Stimulated activated naive B cell treated with anti-CD40 and anti-IgM and Interleukin-4, amounts not matched to agents 10 μg/mL and 1 μg/mL and 100 μg/mL, for 72 hours (primary cell): ENCODE measurements at regions not wholly inside any gene's neighbourhood (a gene's known extent, or its start where the extent isn't known, plus 50 kb on each side); places are given as distances from the start of the nearest gene placed in this dataset.
"Not testable (repeated sequence)": the region's sequence is repeated elsewhere in the genome, so short reads cannot be mapped to it uniquely, and the experiment has no call there.

Experiments
- ATAC-seq, 2 donors: fragments of 150-1000 bp; cut with Tn5 transposase; replicated peaks; 2 replicates each; pipeline ENCODE4 v1.10.0; 2021; ENCODE audit warnings: moderate library complexity in 1 of 2
- DNase-seq: peaks from one replicate; pipeline ENCODE4 v3.0.0; 2021
- H3K27ac Mint-ChIP-seq: one replicate; pipeline ENCODE4 v1.8.0; 2022; ENCODE audit warnings: mild to moderate bottlenecking, mixed read lengths
- H3K27me3 Mint-ChIP-seq, 2 donors: one replicate each; pipeline ENCODE4 v1.8.0; 2022; ENCODE audit warnings: mixed read lengths in 2 of 2
- H3K36me3 Mint-ChIP-seq, 2 donors: one replicate each; pipeline ENCODE4 v1.8.0; 2022; ENCODE audit warnings: mixed read lengths in 2 of 2, mild to moderate bottlenecking in 1 of 2
- H3K4me1 Mint-ChIP-seq, 2 donors: one replicate each; pipeline ENCODE4 v1.8.0; 2022; ENCODE audit warnings: mixed read lengths in 2 of 2, mild to moderate bottlenecking in 1 of 2
- H3K4me3 Mint-ChIP-seq, 2 donors: one replicate each; pipeline ENCODE4 v1.8.0; 2022; ENCODE audit warnings: mild to moderate bottlenecking in 2 of 2, mixed read lengths in 2 of 2, moderate library complexity in 1 of 2
- H3K9me3 Mint-ChIP-seq, 2 donors: one replicate each; pipeline ENCODE4 v1.8.0; 2022; ENCODE audit warnings: mixed read lengths in 2 of 2, mild to moderate bottlenecking in 1 of 2

GRCh38 chr5:93245226-93245625, 335.8 kb downstream of the NR2F1-AS1 start:
- ATAC-seq, result no peak
- peaks cover 0 to 2% of the 10 kb centered on the region in 2 donors for H3K9me3 Mint-ChIP-seq
- no peaks in the 10 kb centered on the region for H3K4me1 Mint-ChIP-seq

GRCh38 chr5:93243481-93243880, 337.5 kb downstream of the NR2F1-AS1 start:
- no peak for ATAC-seq
- no peaks in the 10 kb centered on the region for H3K36me3 Mint-ChIP-seq
- no peak overlapping the region for H3K27ac Mint-ChIP-seq
- H3K4me1 Mint-ChIP-seq, result no peaks in the 10 kb centered on the region
- no peak for DNase-seq
- H3K4me3 Mint-ChIP-seq, result no peak overlapping the region
- peaks cover 0 to 3% of the 10 kb centered on the region in 2 donors for H3K9me3 Mint-ChIP-seq
- H3K27me3 Mint-ChIP-seq, result no peaks in the 10 kb centered on the region

More at GRCh38 chr5:93245226-93245625, 335.8 kb downstream of the NR2F1-AS1 start:
- H3K27me3 Mint-ChIP-seq, result no peaks in the 10 kb centered on the region
- H3K4me3 Mint-ChIP-seq, result no peak overlapping the region
- no peak overlapping the region for H3K27ac Mint-ChIP-seq
- no peak for DNase-seq
- H3K36me3 Mint-ChIP-seq, result no peaks in the 10 kb centered on the region

GRCh38 chr5:93240228-93240834, 340.7 kb downstream of the NR2F1-AS1 start:
- Mint-ChIP-seq H3K27me3 (no peaks in the 10 kb centered on the region), H3K4me3 (no peak overlapping the region), H3K36me3 (no peaks in the 10 kb centered on the region), H3K9me3 (peaks cover 0 to 4% of the 10 kb centered on the region in 2 donors), H3K27ac (no peak overlapping the region), H3K4me1 (no peaks in the 10 kb centered on the region)
- no peak for DNase-seq
- ATAC-seq, result no peak

GRCh38 chr5:93236807-93237421, 344.1 kb downstream of the NR2F1-AS1 start:
- H3K27ac Mint-ChIP-seq, result no peak overlapping the region
- H3K36me3 Mint-ChIP-seq, result no peaks in the 10 kb centered on the region
- ATAC-seq, result no peak
- H3K4me1 Mint-ChIP-seq, result no peaks in the 10 kb centered on the region
- no peak for DNase-seq
- H3K9me3 Mint-ChIP-seq, result peaks cover 6 to 11% of the 10 kb centered on the region in 2 donors
- no peak overlapping the region for H3K4me3 Mint-ChIP-seq
- no peaks in the 10 kb centered on the region for H3K27me3 Mint-ChIP-seq

GRCh38 chr5:93235761-93236160, 345.3 kb downstream of the NR2F1-AS1 start:
- no peak overlapping the region for H3K27ac Mint-ChIP-seq
- H3K36me3 Mint-ChIP-seq, result no peaks in the 10 kb centered on the region

GRCh38 chr5:93226202-93226735, 354.8 kb downstream of the NR2F1-AS1 start:
- Mint-ChIP-seq H3K9me3 (peaks cover 0 to 4% of the 10 kb centered on the region in 2 donors), H3K4me1 (no peaks in the 10 kb centered on the region), H3K27me3 (no peaks in the 10 kb centered on the region), H3K27ac (no peak overlapping the region), H3K4me3 (no peak overlapping the region), H3K36me3 (no peaks in the 10 kb centered on the region)
- DNase-seq, result no peak
- ATAC-seq, result no peak

More at GRCh38 chr5:93235761-93236160, 345.3 kb downstream of the NR2F1-AS1 start:
- ATAC-seq (no peak), DNase-seq (no peak)
- H3K9me3 Mint-ChIP-seq, result peaks cover 6 to 11% of the 10 kb centered on the region in 2 donors
- no peak overlapping the region for H3K4me3 Mint-ChIP-seq
- H3K4me1 Mint-ChIP-seq, result no peaks in the 10 kb centered on the region
- H3K27me3 Mint-ChIP-seq, result no peaks in the 10 kb centered on the region

- no peak for DNase-seq
- H3K9me3 Mint-ChIP-seq, result peaks cover 0 to 4% of the 10 kb centered on the region in 2 donors
- no peak for ATAC-seq
- H3K4me3 Mint-ChIP-seq, result no peak overlapping the region
- H3K27me3 Mint-ChIP-seq, result no peaks in the 10 kb centered on the region
- no peak overlapping the region for H3K27ac Mint-ChIP-seq
- no peaks in the 10 kb centered on the region for H3K36me3 Mint-ChIP-seq
- no peaks in the 10 kb centered on the region for H3K4me1 Mint-ChIP-seq
Observed at GRCh38 chr5:93225748-93226147, 355.3 kb downstream of the NR2F1-AS1 start.

- no peak for ATAC-seq
- H3K4me1 Mint-ChIP-seq, result no peaks in the 10 kb centered on the region
- no peak overlapping the region for H3K4me3 Mint-ChIP-seq
- H3K9me3 Mint-ChIP-seq, result peaks cover 0 to 4% of the 10 kb centered on the region in 2 donors
- no peaks in the 10 kb centered on the region for H3K27me3 Mint-ChIP-seq
- no peaks in the 10 kb centered on the region for H3K36me3 Mint-ChIP-seq
- no peak for DNase-seq
- H3K27ac Mint-ChIP-seq, result no peak overlapping the region
Observed at GRCh38 chr5:93224624-93225023, 356.4 kb downstream of the NR2F1-AS1 start.

- no peak for ATAC-seq
- Mint-ChIP-seq H3K27ac (no peak overlapping the region), H3K9me3 (no peaks in the 10 kb centered on the region), H3K36me3 (no peaks in the 10 kb centered on the region), H3K4me3 (no peak overlapping the region), H3K27me3 (no peaks in the 10 kb centered on the region), H3K4me1 (no peaks in the 10 kb centered on the region)
- DNase-seq, result no peak
Observed at GRCh38 chr5:93221773-93222172, 359.2 kb downstream of the NR2F1-AS1 start.

GRCh38 chr5:93220431-93220830, 360.6 kb downstream of the NR2F1-AS1 start:
- H3K4me1 Mint-ChIP-seq, result no peaks in the 10 kb centered on the region
- H3K27ac Mint-ChIP-seq, result no peak overlapping the region
- H3K27me3 Mint-ChIP-seq, result no peaks in the 10 kb centered on the region
- no peaks in the 10 kb centered on the region for H3K9me3 Mint-ChIP-seq
- no peak overlapping the region for H3K4me3 Mint-ChIP-seq
- ATAC-seq (no peak), DNase-seq (no peak)
- no peaks in the 10 kb centered on the region for H3K36me3 Mint-ChIP-seq

GRCh38 chr5:93219641-93220145, 361.3 kb downstream of the NR2F1-AS1 start:
- ATAC-seq, result no peak
- H3K36me3 Mint-ChIP-seq, result no peaks in the 10 kb centered on the region
- no peak overlapping the region for H3K27ac Mint-ChIP-seq
- no peak overlapping the region for H3K4me3 Mint-ChIP-seq
- H3K4me1 Mint-ChIP-seq, result no peaks in the 10 kb centered on the region
- DNase-seq, result no peak
- no peaks in the 10 kb centered on the region for H3K9me3 Mint-ChIP-seq
- no peaks in the 10 kb centered on the region for H3K27me3 Mint-ChIP-seq

- H3K27ac Mint-ChIP-seq, H3K4me3 Mint-ChIP-seq, H3K9me3 Mint-ChIP-seq, ATAC-seq, H3K36me3 Mint-ChIP-seq, H3K4me1 Mint-ChIP-seq, DNase-seq, H3K27me3 Mint-ChIP-seq: not testable (repeated sequence)
Observed at GRCh38 chr5:93213111-93213794, 367.8 kb downstream of the NR2F1-AS1 start.

GRCh38 chr5:93209476-93209875, 371.5 kb downstream of the NR2F1-AS1 start:
- DNase-seq, result no peak
- Mint-ChIP-seq H3K9me3 (peaks cover 0 to 1% of the 10 kb centered on the region in 2 donors), H3K27ac (no peak overlapping the region), H3K4me3 (no peak overlapping the region), H3K27me3 (no peaks in the 10 kb centered on the region), H3K36me3 (no peaks in the 10 kb centered on the region), H3K4me1 (no peaks in the 10 kb centered on the region)
- no peak for ATAC-seq

- Mint-ChIP-seq H3K27ac (no peak overlapping the region), H3K4me3 (no peak overlapping the region), H3K36me3 (no peaks in the 10 kb centered on the region), H3K9me3 (peaks cover 0 to 1% of the 10 kb centered on the region in 2 donors), H3K4me1 (no peaks in the 10 kb centered on the region), H3K27me3 (no peaks in the 10 kb centered on the region)
- ATAC-seq (no peak), DNase-seq (no peak)
Observed at GRCh38 chr5:93208141-93208751, 372.8 kb downstream of the NR2F1-AS1 start.
